ENCODE measurements at regions not wholly inside any gene's neighbourhood (a gene's known extent, or its start where the extent isn't known, plus 50 kb on each side); places are given as distances from the start of the nearest gene placed in this dataset.

DNA sequence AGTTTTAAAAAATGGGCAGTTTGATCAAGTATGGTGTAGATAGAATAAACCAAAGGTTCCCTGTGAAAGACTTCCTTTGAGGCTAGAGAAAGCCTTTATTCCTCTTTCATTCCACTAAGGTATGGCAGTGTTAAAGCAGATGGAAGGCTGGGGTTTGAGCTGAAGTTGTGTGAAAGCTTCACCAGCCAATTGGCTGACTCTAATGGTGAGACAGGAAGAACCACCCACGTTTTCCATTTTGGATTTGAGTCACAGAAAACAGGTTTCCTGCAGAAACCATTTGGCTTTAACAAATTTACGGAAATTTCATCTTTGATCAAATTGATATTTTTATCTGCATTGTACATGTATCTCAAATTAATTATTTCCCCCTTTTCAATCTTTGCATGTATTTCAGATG lies 455.0 kb downstream of the PCNX1 start:
- TF ChIP-seq, protein P1, sequence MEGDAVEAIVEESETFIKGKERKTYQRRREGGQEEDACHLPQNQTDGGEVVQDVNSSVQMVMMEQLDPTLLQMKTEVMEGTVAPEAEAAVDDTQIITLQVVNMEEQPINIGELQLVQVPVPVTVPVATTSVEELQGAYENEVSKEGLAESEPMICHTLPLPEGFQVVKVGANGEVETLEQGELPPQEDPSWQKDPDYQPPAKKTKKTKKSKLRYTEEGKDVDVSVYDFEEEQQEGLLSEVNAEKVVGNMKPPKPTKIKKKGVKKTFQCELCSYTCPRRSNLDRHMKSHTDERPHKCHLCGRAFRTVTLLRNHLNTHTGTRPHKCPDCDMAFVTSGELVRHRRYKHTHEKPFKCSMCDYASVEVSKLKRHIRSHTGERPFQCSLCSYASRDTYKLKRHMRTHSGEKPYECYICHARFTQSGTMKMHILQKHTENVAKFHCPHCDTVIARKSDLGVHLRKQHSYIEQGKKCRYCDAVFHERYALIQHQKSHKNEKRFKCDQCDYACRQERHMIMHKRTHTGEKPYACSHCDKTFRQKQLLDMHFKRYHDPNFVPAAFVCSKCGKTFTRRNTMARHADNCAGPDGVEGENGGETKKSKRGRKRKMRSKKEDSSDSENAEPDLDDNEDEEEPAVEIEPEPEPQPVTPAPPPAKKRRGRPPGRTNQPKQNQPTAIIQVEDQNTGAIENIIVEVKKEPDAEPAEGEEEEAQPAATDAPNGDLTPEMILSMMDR (IDR thresholded peaks at IDR 0.05), result no peak
- no peak for TF ChIP-seq POLR2A (IDR thresholded peaks at IDR 0.05)

All from lower leg skin (tissue), 3 donors.